ENCODE measurements at regions not wholly inside any gene's neighbourhood (a gene's known extent, or its start where the extent isn't known, plus 50 kb on each side); places are given as distances from the start of the nearest gene placed in this dataset.

GRCh38 chr1:182137546-182137945, 76.0 kb upstream of the ZNF648 start:
- Histone ChIP-seq H3K79me1 (ENCODE audit: insufficient read depth, low read depth, low read length, poor library complexity, severe bottlenecking) (no peaks in the 10 kb centered on the region), H3K56ac (ENCODE audit: insufficient read length, low read depth, low read length) (no peak overlapping the region), H2BK12ac (ENCODE audit: insufficient read length, low read depth, low read length) (no peak overlapping the region), H3K4me1 (ENCODE audit: insufficient read depth, low read length) (no peaks in the 10 kb centered on the region; the same call in 1 of the 2 replicates), H3K23ac (ENCODE audit: insufficient read length, low read depth, low read length) (no peak overlapping the region), H3K27me3 (ENCODE audit: insufficient read depth, low read length) (no peaks in the 10 kb centered on the region), H4K5ac (ENCODE audit: insufficient read length, low read depth, low read length) (no peak overlapping the region), H4K91ac (ENCODE audit: insufficient read length, low read depth, low read length) (no peak overlapping the region), H3T11ph (ENCODE audit: low read length) (no peak overlapping the region), H3K9me3 (ENCODE audit: control insufficient read depth, low read depth, low read length) (no peaks in the 10 kb centered on the region), H4K8ac (replicated peaks; ENCODE audit: insufficient read length, low read depth, low read length) (no peak overlapping the region), H3K18ac (ENCODE audit: insufficient read length, low read depth, low read length) (no peak overlapping the region), H2BK15ac (ENCODE audit: low read depth, low read length) (no peak overlapping the region), H3K4me2 (ENCODE audit: insufficient read depth, insufficient read length, low read length) (no peak overlapping the region), H2AFZ (ENCODE audit: low read length) (no peak overlapping the region), H3K79me2 (ENCODE audit: insufficient read depth, low read length) (no peaks in the 10 kb centered on the region), H2AK5ac (ENCODE audit: insufficient read length, low read length) (no peak overlapping the region), H4K20me1 (ENCODE audit: control insufficient read depth, insufficient read depth, insufficient read length) (no peaks in the 10 kb centered on the region), H2BK20ac (ENCODE audit: low read depth, low read length, poor library complexity, severe bottlenecking) (no peak overlapping the region), H2BK5ac (ENCODE audit: insufficient read length, low read length) (no peak overlapping the region), H3K23me2 (ENCODE audit: insufficient read length, low read depth, low read length, poor library complexity, severe bottlenecking) (no peaks in the 10 kb centered on the region), H3K27ac (ENCODE audit: insufficient read length, low read depth, low read length) (no peak overlapping the region), H3K4ac (ENCODE audit: low read depth, low read length) (no peak overlapping the region), H3K14ac (ENCODE audit: insufficient read depth, low read length) (no peak overlapping the region), H2BK120ac (ENCODE audit: low read depth, low read length, poor library complexity, severe bottlenecking) (no peak overlapping the region), H3K9ac (ENCODE audit: extremely low read depth, insufficient read length, low read length) (no peak overlapping the region)
- no CpG with 5 or more reads among the region's 1 CpG for WGBS (ENCODE audit: extremely low coverage, insufficient read length, low lambda C conversion rate)
- no peak for DNase-seq
- H3K4me1 Mint-ChIP-seq = peaks cover 19 to 24% of the 10 kb centered on the region in 2 experiments
- H3K27ac Mint-ChIP-seq = no peak overlapping the region
- H3K4me3 Mint-ChIP-seq = no peak overlapping the region
- TF ChIP-seq CTCF (conservative IDR thresholded peaks at IDR 0.05) = no peak
- no peaks in the 10 kb centered on the region for H3K27me3 Mint-ChIP-seq (ENCODE audit: low read depth)
- peaks cover 7 to 15% (median 7%) of the 10 kb centered on the region in 3 experiments for H3K36me3 Mint-ChIP-seq (ENCODE audit: insufficient read depth in 1 of 3, low read depth in 3 of 3)
- peaks cover 14% of the 10 kb centered on the region in 2 experiments for H3K9me3 Mint-ChIP-seq

All from H9 (cell line).